Retinal pigment epithelial cell (primary cell): ENCODE measurements at regions not wholly inside any gene's neighbourhood (a gene's known extent, or its start where the extent isn't known, plus 50 kb on each side); places are given as distances from the start of the nearest gene placed in this dataset.

ENCODE experiments used
- DNase-seq: peaks from one replicate; pipeline ENCODE4 v3.0.0-alpha.2; 2010; ENCODE audit warnings: low read depth
- H3K4me3 ChIP-seq: 2 replicates; pipeline ENCODE4 v1.5.1; 2011; ENCODE audit warnings: mild to moderate bottlenecking, low read length, control low read depth, moderate library complexity
- CTCF ChIP-seq: conservative IDR thresholded peaks from 2 replicates; pipeline ENCODE4 v1.5.1; 2011; ENCODE audit warnings: low read depth, low read length, control low read depth, inconsistent platforms

GRCh38 chr12:92624236-92624635, 78.6 kb upstream of the PLEKHG7 start:
- peak; percentile 96 for DNase-seq
- no peak overlapping the region for H3K4me3 ChIP-seq
- no peak for TF ChIP-seq CTCF

- no peak for TF ChIP-seq CTCF
- H3K4me3 ChIP-seq: no peak overlapping the region
- peak; percentile 69 for DNase-seq
Measured at GRCh38 chr12:92623386-92623785, 79.4 kb upstream of the PLEKHG7 start.

GRCh38 chr12:92621833-92622232, 81.0 kb upstream of the PLEKHG7 start:
- no peak for TF ChIP-seq CTCF
- no peak overlapping the region for H3K4me3 ChIP-seq
- no peak for DNase-seq

- no peak overlapping the region for H3K4me3 ChIP-seq
- DNase-seq: no peak
- TF ChIP-seq CTCF: no peak
Measured at GRCh38 chr12:92621312-92621711, 81.5 kb upstream of the PLEKHG7 start.

- no peak for TF ChIP-seq CTCF
- no peak overlapping the region for H3K4me3 ChIP-seq
- DNase-seq: peak; percentile 71
Measured at GRCh38 chr12:92619730-92620684, 82.8 kb upstream of the PLEKHG7 start.

GRCh38 chr12:92619026-92619425, 83.8 kb upstream of the PLEKHG7 start:
- H3K4me3 ChIP-seq: no peak overlapping the region
- DNase-seq: no peak
- TF ChIP-seq CTCF: no peak

GRCh38 chr12:92615703-92616102, 87.1 kb upstream of the PLEKHG7 start:
- no peak for TF ChIP-seq CTCF
- no peak overlapping the region for H3K4me3 ChIP-seq
- DNase-seq: no peak
